K562 (cell line): ENCODE measurements at regions not wholly inside any gene's neighbourhood (a gene's known extent, or its start where the extent isn't known, plus 50 kb on each side); places are given as distances from the start of the nearest gene placed in this dataset.

ENCODE experiments used
- CREB1 ChIP-seq, 2 experiments: sonication (generic) in 1 of 2; formaldehyde crosslinking in 1 of 2; IDR thresholded peaks; 2 replicates each; pipeline versions ENCODE4 v1.6.1 to v1.8.0; 2012 to 2022; ENCODE audit warnings: inconsistent platforms in 1 of 2, mild to moderate bottlenecking in 1 of 2, missing genetic modification reagents in 1 of 2, moderate library complexity in 1 of 2
- E2F8 ChIP-seq: fragments of 450-650 bp; IDR thresholded peaks from 2 replicates; pipeline ENCODE4 v1.7.1; 2018; ENCODE audit warnings: mild to moderate bottlenecking, low read depth; ENCODE audit not compliant: partially characterized antibody
- ERF ChIP-seq: fragments of 450-650 bp; formaldehyde crosslinking; IDR thresholded peaks from 2 replicates; pipeline ENCODE4 v1.4.0; 2020; ENCODE audit warnings: mild to moderate bottlenecking, mixed read lengths
- FOXK1 ChIP-seq: sonication (generic); formaldehyde crosslinking; IDR thresholded peaks from 2 replicates; pipeline ENCODE4 v1.8.0; 2022; ENCODE audit warnings: missing genetic modification reagents, mild to moderate bottlenecking, borderline replicate concordance
- RREB1 ChIP-seq: fragments of 250-450 bp; sonication (Bioruptor Pico); IDR thresholded peaks from 2 replicates; pipeline ENCODE4 v1.4.0; 2020
- ZC3H8 ChIP-seq: fragments of 450-650 bp; IDR thresholded peaks from 2 replicates; pipeline ENCODE4 v1.6.1; 2017
- ZNF79 ChIP-seq: fragments of 250-450 bp; sonication (Bioruptor Pico); IDR thresholded peaks from 2 replicates; pipeline ENCODE4 v1.4.0; 2020; ENCODE audit warnings: low read depth, mild to moderate bottlenecking, moderate library complexity

GRCh38 chr13:65454403-65454802 lies 1775.7 kb downstream of the PCDH9 start (continued):
- TF ChIP-seq E2F8, result no peak
- TF ChIP-seq ZC3H8, result no peak
- no peak for TF ChIP-seq FOXK1 (CRISPR knock-in tag)
- no peak for TF ChIP-seq ZNF79
- TF ChIP-seq RREB1, result no peak
- no peak for TF ChIP-seq CREB1 (IDR thresholded peaks at IDR 0.05)
- TF ChIP-seq CREB1 (CRISPR knock-in tag; IDR thresholded peaks at IDR 0.05), result no peak
- TF ChIP-seq ERF, result no peak
